ENCODE measurements at regions not wholly inside any gene's neighbourhood (a gene's known extent, or its start where the extent isn't known, plus 50 kb on each side); places are given as distances from the start of the nearest gene placed in this dataset.

DNA sequence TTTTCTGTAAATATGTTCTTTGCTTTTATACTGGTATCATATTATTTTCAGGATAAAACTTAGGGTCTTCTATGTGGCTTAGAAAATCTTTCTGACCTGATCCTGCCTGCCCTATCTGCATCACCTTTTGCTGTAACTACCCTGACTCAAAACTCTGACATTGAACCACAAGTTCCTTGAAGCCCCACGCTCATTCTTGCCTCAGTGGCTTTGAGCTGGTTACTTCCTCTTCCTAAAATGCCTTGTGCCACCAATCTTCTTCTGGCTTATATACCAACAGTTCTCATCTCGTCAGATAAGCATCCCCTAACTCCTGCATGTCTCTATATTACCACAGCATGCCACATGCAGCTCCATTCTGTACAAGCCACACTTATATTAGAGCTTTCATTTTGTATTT is 84.5 kb upstream of the LRRC7 start:
- DNase-seq: no peak
- intact Hi-C loops (cut with DNase I): no loop called here

DNA sequence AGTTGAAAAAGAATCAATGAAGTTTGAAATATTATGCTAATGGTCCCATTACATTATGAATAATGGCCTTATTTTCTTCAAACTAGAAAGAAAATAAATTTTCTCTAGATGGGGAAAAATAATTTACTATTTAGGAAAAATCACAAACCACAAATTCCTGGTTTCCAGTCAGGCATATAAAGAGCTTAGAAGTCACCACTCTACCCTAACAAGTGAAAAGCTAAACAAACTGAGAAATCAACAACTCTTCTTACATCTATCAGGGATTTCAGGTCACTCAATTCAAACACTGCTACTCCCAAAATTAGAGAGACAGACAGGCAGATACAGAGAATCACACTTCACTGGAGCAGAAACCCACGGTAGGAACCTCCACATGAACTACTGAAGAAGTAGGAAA is 82.1 kb upstream of the LRRC7 start:
- intact Hi-C loops (cut with DNase I): no loop called here
- no peak for DNase-seq

GRCh38 chr1:69491416-69491815 is 76.3 kb upstream of the LRRC7 start:
- no peak for DNase-seq
- intact Hi-C loops (cut with DNase I): no loop called here

GRCh38 chr1:69492286-69492685 is 75.4 kb upstream of the LRRC7 start:
- DNase-seq: no peak
- intact Hi-C loops (cut with DNase I): no loop called here

- intact Hi-C loops (cut with DNase I): no loop called here
- DNase-seq: no peak
These were observed 73.5 kb upstream of the LRRC7 start for GRCh38 chr1:69494221-69494620.

GRCh38 chr1:69497441-69498221 is 70.1 kb upstream of the LRRC7 start:
- intact Hi-C loops (cut with DNase I): no loop called here
- no peak for DNase-seq

DNA sequence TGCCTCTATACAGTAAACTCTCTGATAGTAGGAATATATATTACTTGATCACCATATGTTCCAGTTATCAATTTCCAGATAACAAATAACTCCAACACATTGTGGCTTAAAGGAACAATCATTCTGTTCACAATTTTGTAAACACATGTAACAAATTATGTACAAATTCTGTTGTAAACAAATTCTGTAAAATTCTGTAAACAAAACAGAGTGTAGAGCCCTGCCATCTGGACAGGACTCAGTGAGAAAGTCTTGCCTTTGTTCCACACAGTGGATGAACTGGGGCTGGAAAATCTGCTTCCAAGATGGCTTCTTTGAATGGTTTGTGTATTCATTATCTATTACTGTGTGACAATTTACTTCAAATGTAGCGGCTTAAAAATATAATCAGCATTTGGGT is 69.0 kb upstream of the LRRC7 start:
- no peak for DNase-seq
- intact Hi-C loops (cut with DNase I): no loop called here

- DNase-seq: no peak
- intact Hi-C loops (cut with DNase I): no loop called here
These were observed 68.4 kb upstream of the LRRC7 start for GRCh38 chr1:69499203-69499803.

DNA sequence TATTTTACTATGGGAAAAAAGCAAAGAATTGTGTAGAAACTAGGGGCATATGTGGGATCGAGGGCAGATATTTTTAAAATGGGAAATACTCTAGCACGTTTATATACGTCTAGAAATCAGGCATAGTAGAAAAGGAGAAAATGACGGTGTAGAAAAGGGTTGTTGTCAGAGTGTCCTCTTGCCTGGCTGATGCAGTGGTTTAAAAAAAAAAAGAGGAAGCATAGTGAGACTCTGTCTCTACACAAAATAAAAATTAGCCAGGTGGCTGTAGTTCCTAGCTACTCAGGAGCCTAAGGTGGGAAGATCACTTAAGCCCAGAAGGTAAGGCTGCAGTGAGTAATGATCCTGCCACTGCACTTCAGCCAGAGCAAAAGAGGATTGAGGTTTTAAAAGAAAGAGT is 64.7 kb upstream of the LRRC7 start:
- intact Hi-C loops (cut with DNase I): no loop called here
- DNase-seq: no peak

- no peak for DNase-seq
- intact Hi-C loops (cut with DNase I): no loop called here
These were observed 62.9 kb upstream of the LRRC7 start for GRCh38 chr1:69504730-69505252.

DNA sequence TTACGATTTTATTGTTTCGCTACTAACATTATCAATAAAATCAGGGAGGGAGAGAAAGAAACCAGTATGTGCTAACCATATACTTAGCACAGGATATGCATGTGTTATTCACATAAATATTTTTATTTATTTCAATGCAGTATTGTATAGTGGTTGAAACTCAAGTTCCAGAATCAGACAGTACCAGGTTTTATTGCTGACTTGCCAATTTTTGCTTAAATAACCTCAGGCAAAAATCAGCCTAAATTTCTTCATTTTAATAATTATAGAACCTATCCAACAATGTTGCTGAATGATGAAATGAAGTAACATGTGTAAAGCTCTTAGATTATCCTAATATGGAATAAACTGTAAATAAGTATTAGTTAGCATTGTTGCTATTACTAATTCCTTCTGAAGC is 61.4 kb upstream of the LRRC7 start:
- intact Hi-C loops (cut with DNase I): no loop called here
- DNase-seq: no peak

- intact Hi-C loops (cut with DNase I): no loop called here
- DNase-seq: no peak
These were observed 61.0 kb upstream of the LRRC7 start for GRCh38 chr1:69506721-69507120.

GRCh38 chr1:69510026-69510425 is 57.7 kb upstream of the LRRC7 start:
- intact Hi-C loops (cut with DNase I): no loop called here
- DNase-seq: no peak

DNA sequence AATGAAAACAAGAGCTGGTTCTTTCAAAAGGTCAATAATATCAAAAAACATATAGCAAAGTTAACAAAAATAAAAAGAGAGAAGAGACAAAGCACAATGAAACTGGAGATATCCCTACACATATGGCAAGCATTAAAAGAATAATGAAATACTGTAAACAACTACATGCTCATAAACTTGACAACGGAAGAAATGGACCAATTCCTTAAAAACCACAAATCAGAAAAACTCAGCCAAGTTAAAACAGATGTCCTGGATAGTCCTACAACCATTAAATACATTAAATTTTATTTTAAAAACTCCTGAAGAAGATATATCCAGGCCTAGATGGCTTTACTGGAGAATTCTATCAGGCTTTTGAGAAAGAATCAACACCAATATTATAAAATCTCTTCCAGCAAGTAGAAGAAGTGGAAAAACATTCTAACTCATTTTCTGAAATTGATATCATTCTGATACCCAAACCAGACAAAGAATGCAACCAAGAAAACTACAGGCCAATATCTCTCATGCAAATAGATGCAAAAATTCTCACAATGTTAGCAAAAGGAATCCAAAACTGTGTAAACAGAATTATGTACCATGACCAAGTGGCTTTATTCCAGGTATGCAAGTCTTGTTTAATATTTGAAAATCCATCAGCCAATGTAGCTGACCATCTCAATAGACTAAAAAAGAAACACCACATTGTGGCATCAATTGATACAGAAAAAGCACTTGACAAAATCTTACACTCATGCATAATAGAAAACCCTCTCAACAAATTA is 56.1 kb upstream of the LRRC7 start:
- intact Hi-C loops (cut with DNase I): no loop called here
- no peak for DNase-seq

GRCh38 chr1:69513601-69514000 is 54.1 kb upstream of the LRRC7 start:
- intact Hi-C loops (cut with DNase I): no loop called here
- no peak for DNase-seq
